ENCODE measurements at regions not wholly inside any gene's neighbourhood (a gene's known extent, or its start where the extent isn't known, plus 50 kb on each side); places are given as distances from the start of the nearest gene placed in this dataset.

DNA sequence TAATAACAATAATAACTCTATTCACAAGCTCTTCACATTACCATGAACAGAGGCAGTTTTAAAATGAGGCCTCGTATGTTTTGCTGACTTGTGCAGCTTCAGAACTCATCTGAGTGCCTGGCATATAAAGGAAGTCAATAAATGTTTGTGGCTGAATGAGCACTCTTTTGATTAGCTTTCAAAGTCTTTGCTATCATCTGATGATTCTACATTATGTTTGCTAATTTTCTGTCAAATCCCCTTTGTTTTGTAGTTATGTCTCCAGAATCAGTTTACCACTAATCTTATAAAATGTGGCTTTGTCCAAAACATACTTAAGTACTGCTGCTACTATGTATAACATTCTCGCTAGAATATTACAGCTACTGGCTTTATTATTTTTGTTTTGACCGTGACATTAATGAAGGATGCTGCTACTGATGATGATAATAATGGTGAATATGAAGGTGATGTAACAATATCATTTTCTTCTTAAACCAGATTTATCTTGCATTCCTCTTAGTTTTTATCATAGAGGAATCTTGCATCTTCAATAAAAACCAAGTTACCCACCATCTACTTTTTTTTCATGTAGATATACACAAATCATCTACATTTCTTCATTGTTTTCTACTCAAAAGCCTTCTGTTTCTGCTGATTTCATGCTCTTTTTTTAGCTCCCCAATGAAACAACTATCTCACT is 384.5 kb downstream of the NAF1 start:
- Histone ChIP-seq H3K4me1 (ENCODE audit: low read length) (no peaks in the 10 kb centered on the region), H3K4me3 (ENCODE audit: low read length) (no peak overlapping the region), H4K20me1 (ENCODE audit: insufficient read depth, low read length) (no peaks in the 10 kb centered on the region), H3K36me3 (replicated peaks; ENCODE audit: insufficient read depth, low read length) (no peaks in the 10 kb centered on the region), H3K27me3 (replicated peaks; ENCODE audit: insufficient read depth, low read length) (no peaks in the 10 kb centered on the region), H3K4me2 (ENCODE audit: low read depth, low read length) (no peak overlapping the region), H3K27ac (ENCODE audit: low read length) (no peak overlapping the region), H3K9ac (ENCODE audit: low read length) (no peak overlapping the region), H3K9me3 (replicated peaks; ENCODE audit: insufficient read depth, low read length) (no peaks in the 10 kb centered on the region), H3K79me2 (ENCODE audit: low read length) (no peaks in the 10 kb centered on the region), H3F3A (ENCODE audit: insufficient read depth, low read length) (no peaks in the 10 kb centered on the region), H3K9me2 (replicated peaks; ENCODE audit: insufficient read depth, low read length) (no peaks in the 10 kb centered on the region), H2AFZ (ENCODE audit: low read length) (no peak overlapping the region)
- TF ChIP-seq EZH2 (optimal IDR thresholded peaks at IDR 0.05; ENCODE audit: low read depth, low read length) = no peak
- TF ChIP-seq, protein P1, sequence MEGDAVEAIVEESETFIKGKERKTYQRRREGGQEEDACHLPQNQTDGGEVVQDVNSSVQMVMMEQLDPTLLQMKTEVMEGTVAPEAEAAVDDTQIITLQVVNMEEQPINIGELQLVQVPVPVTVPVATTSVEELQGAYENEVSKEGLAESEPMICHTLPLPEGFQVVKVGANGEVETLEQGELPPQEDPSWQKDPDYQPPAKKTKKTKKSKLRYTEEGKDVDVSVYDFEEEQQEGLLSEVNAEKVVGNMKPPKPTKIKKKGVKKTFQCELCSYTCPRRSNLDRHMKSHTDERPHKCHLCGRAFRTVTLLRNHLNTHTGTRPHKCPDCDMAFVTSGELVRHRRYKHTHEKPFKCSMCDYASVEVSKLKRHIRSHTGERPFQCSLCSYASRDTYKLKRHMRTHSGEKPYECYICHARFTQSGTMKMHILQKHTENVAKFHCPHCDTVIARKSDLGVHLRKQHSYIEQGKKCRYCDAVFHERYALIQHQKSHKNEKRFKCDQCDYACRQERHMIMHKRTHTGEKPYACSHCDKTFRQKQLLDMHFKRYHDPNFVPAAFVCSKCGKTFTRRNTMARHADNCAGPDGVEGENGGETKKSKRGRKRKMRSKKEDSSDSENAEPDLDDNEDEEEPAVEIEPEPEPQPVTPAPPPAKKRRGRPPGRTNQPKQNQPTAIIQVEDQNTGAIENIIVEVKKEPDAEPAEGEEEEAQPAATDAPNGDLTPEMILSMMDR (IDR thresholded peaks at IDR 0.05; ENCODE audit: low read length) = no peak
- TF ChIP-seq EZH2phosphoT487 (IDR thresholded peaks at IDR 0.05; ENCODE audit: low read length) = no peak
- no peak for DNase-seq

DNA sequence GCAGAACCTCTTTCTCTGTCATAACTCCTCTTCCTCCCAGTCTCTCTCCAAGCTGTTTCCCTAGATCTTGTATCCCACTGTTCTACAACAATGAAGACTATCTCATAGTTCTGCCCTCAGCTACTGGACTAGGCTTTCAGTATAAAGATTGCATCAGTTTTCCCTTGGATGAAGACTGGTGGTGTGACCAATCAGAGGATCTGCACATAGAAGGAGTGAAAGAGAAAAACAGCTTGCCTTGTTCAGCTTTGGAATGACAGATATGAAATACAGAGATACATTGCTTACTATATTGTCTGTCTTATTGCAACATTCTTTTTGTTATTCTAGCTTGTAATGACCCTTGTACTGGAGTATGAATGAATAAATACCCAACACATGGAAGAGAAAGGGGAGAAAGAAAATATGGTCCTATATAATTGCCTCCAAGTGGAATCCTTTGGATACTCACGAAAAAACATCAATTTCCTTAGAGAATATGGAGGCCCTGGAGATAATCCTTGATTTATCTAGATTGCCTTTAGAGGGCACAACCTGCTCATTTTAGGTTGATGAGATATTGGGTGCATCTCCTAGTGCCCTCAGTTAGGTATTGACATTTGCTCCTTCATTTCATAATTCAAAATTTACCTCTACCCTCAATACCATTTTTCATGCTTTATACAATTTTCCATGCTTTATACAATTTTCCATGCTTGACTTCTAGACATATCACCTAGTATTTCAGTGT is 395.8 kb downstream of the NAF1 start:
- H2AFZ ChIP-seq (ENCODE audit: low read length) = no peak overlapping the region
- H3K9me2 ChIP-seq (replicated peaks; ENCODE audit: insufficient read depth, low read length) = no peaks in the 10 kb centered on the region
- no peaks in the 10 kb centered on the region for H4K20me1 ChIP-seq (ENCODE audit: insufficient read depth, low read length)
- TF ChIP-seq EZH2 (optimal IDR thresholded peaks at IDR 0.05; ENCODE audit: low read depth, low read length) (no peak), EZH2phosphoT487 (IDR thresholded peaks at IDR 0.05; ENCODE audit: low read length) (no peak)
- TF ChIP-seq, protein P1 (IDR thresholded peaks at IDR 0.05; ENCODE audit: low read length) = no peak
- no peak overlapping the region for H3K9ac ChIP-seq (ENCODE audit: low read length)
- H3F3A ChIP-seq (ENCODE audit: insufficient read depth, low read length) = no peaks in the 10 kb centered on the region
- no peak overlapping the region for H3K4me2 ChIP-seq (ENCODE audit: low read depth, low read length)
- no peaks in the 10 kb centered on the region for H3K4me1 ChIP-seq (ENCODE audit: low read length)
- DNase-seq = no peak
- H3K36me3 ChIP-seq (replicated peaks; ENCODE audit: insufficient read depth, low read length) = no peaks in the 10 kb centered on the region
- H3K27me3 ChIP-seq (replicated peaks; ENCODE audit: insufficient read depth, low read length) = no peaks in the 10 kb centered on the region
- no peaks in the 10 kb centered on the region for H3K9me3 ChIP-seq (replicated peaks; ENCODE audit: insufficient read depth, low read length)
- H3K79me2 ChIP-seq (ENCODE audit: low read length) = no peaks in the 10 kb centered on the region
- no peak overlapping the region for H3K4me3 ChIP-seq (ENCODE audit: low read length)
- H3K27ac ChIP-seq (ENCODE audit: low read length) = no peak overlapping the region

DNA sequence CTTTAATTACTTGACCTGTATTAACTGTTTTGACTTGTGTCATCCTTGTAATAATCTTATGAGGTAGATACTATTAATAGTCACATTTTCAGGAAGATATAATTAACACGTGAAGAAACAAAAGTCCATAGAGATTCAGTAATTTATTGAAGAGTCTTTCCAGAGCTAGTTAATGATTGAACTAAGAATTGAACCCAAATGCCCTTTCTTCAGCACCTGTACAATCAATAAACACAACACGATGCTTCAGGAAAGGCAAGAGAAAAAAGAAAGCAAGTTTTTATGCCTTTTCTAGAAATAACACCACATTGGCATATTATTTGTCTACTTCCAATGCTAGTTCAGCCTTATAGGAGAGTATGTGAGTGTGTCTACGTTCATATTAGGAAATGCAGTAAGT is 399.6 kb downstream of the NAF1 start:
- Histone ChIP-seq H3F3A (ENCODE audit: insufficient read depth, low read length) (no peaks in the 10 kb centered on the region), H3K27me3 (replicated peaks; ENCODE audit: insufficient read depth, low read length) (no peaks in the 10 kb centered on the region), H3K27ac (ENCODE audit: low read length) (no peak overlapping the region), H3K79me2 (ENCODE audit: low read length) (no peaks in the 10 kb centered on the region), H3K9me3 (replicated peaks; ENCODE audit: insufficient read depth, low read length) (no peaks in the 10 kb centered on the region), H3K36me3 (replicated peaks; ENCODE audit: insufficient read depth, low read length) (no peaks in the 10 kb centered on the region), H4K20me1 (ENCODE audit: insufficient read depth, low read length) (no peaks in the 10 kb centered on the region), H3K4me1 (ENCODE audit: low read length) (no peaks in the 10 kb centered on the region), H3K4me3 (ENCODE audit: low read length) (no peak overlapping the region), H3K9me2 (replicated peaks; ENCODE audit: insufficient read depth, low read length) (no peaks in the 10 kb centered on the region), H2AFZ (ENCODE audit: low read length) (no peak overlapping the region), H3K4me2 (ENCODE audit: low read depth, low read length) (no peak overlapping the region), H3K9ac (ENCODE audit: low read length) (no peak overlapping the region)
- TF ChIP-seq, protein P1 (IDR thresholded peaks at IDR 0.05; ENCODE audit: low read length) = no peak
- TF ChIP-seq EZH2phosphoT487 (IDR thresholded peaks at IDR 0.05; ENCODE audit: low read length) (no peak), EZH2 (optimal IDR thresholded peaks at IDR 0.05; ENCODE audit: low read depth, low read length) (no peak)
- no peak for DNase-seq
